GM21825 (cell line): ENCODE measurements at regions not wholly inside any gene's neighbourhood (a gene's known extent, or its start where the extent isn't known, plus 50 kb on each side); places are given as distances from the start of the nearest gene placed in this dataset.

Experiments used
- ATAC-seq: cut with Tn5 transposase; IDR thresholded peaks from one replicate; pipeline ENCODE4 v1.9.1; 2021; ENCODE audit warnings: mild to moderate bottlenecking, moderate library complexity; ENCODE audit not compliant: unreplicated experiment

GRCh38 chr18:70491734-70492348 lies 203.0 kb downstream of the SOCS6 start:
- ATAC-seq = peak; percentile 89

GRCh38 chr18:70489986-70490933 lies 201.4 kb downstream of the SOCS6 start:
- ATAC-seq = no peak

- no peak for ATAC-seq
Observed at GRCh38 chr18:70489571-70489970, 200.7 kb downstream of the SOCS6 start.

GRCh38 chr18:70469916-70470315 lies 181.1 kb downstream of the SOCS6 start:
- no peak for ATAC-seq

GRCh38 chr18:70468861-70469547 lies 180.2 kb downstream of the SOCS6 start:
- no peak for ATAC-seq

GRCh38 chr18:70464343-70465114 lies 175.7 kb downstream of the SOCS6 start:
- no peak for ATAC-seq

- no peak for ATAC-seq
Observed at GRCh38 chr18:70463085-70463484, 174.2 kb downstream of the SOCS6 start.

- no peak for ATAC-seq
Observed at GRCh38 chr18:70462078-70462439, 173.2 kb downstream of the SOCS6 start.

GRCh38 chr18:70461323-70462077 lies 172.7 kb downstream of the SOCS6 start:
- ATAC-seq = no peak

- no peak for ATAC-seq
Observed at GRCh38 chr18:70459731-70460130, 170.9 kb downstream of the SOCS6 start.

- ATAC-seq = no peak
Observed at GRCh38 chr18:70459251-70459650, 170.4 kb downstream of the SOCS6 start.

GRCh38 chr18:70457788-70458187 lies 168.9 kb downstream of the SOCS6 start:
- no peak for ATAC-seq

GRCh38 chr18:70457223-70457622 lies 168.4 kb downstream of the SOCS6 start:
- ATAC-seq = no peak

GRCh38 chr18:70456376-70456775 lies 167.5 kb downstream of the SOCS6 start:
- ATAC-seq = no peak

- ATAC-seq = no peak
Observed at GRCh38 chr18:70455731-70456130, 166.9 kb downstream of the SOCS6 start.

- ATAC-seq = peak; percentile 65
Observed at GRCh38 chr18:70454704-70455322, 166.0 kb downstream of the SOCS6 start.

GRCh38 chr18:70453058-70453775 lies 164.4 kb downstream of the SOCS6 start:
- no peak for ATAC-seq

GRCh38 chr18:70452501-70452900 lies 163.7 kb downstream of the SOCS6 start:
- no peak for ATAC-seq
